ENCODE measurements at regions not wholly inside any gene's neighbourhood (a gene's known extent, or its start where the extent isn't known, plus 50 kb on each side); places are given as distances from the start of the nearest gene placed in this dataset.

DNA sequence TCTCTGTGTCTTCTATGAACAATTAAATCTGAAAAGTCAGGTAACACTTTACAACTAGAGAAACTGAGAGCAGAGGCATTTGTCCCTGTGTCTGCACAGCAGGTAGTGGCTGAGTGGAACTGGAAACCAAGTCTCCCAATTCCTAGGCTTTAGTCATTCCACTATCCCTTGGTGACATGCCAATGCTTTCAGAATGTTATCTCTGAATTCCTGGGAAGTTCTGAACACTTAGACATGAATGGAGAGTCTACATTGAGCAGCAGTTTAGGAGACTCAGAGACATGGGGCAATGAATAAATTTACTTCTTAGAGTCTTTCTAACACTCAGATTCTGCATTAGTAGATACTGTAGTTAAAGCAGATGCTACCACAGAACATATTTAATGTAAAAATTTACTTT, 94.8 kb upstream of the APC start:
- TF ChIP-seq, protein P1, sequence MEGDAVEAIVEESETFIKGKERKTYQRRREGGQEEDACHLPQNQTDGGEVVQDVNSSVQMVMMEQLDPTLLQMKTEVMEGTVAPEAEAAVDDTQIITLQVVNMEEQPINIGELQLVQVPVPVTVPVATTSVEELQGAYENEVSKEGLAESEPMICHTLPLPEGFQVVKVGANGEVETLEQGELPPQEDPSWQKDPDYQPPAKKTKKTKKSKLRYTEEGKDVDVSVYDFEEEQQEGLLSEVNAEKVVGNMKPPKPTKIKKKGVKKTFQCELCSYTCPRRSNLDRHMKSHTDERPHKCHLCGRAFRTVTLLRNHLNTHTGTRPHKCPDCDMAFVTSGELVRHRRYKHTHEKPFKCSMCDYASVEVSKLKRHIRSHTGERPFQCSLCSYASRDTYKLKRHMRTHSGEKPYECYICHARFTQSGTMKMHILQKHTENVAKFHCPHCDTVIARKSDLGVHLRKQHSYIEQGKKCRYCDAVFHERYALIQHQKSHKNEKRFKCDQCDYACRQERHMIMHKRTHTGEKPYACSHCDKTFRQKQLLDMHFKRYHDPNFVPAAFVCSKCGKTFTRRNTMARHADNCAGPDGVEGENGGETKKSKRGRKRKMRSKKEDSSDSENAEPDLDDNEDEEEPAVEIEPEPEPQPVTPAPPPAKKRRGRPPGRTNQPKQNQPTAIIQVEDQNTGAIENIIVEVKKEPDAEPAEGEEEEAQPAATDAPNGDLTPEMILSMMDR (IDR thresholded peaks at IDR 0.05), result no peak

DNA sequence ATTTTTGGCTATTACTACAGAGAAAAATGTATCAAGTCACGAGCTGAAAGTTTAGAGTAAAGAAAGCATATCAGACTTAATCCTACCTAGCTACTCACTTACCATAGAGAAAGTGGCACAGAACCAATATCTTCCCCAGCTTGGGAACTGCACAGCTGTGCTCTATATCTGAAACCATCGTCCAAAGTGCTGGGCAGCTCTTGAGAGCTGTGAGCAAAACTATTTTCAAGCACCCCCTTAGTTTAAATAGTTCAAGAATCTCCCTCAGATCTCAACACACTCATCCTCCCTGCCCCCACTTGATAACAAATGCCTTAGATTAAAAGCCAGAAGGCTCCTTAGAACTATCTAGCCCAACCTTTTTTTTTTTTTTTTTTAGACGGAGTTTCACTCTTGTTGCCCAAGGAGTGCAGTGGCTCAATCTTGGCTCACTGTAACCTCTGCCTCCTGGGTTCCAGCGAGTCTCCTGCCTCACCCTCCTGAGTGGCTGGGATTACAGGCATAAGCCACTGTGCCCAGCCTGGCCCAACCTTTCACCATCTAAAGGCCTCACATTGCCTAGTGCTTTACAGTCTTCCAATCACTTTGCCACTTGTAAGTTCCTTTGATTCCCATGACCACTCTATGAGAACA, 94.2 kb upstream of the APC start:
- Mint-ChIP-seq H3K4me1 (ENCODE audit: low read depth) (no peaks in the 10 kb centered on the region), H3K9me3 (no peaks in the 10 kb centered on the region), H3K27me3 (no peaks in the 10 kb centered on the region), H3K27ac (no peak overlapping the region), H3K36me3 (ENCODE audit: low read depth) (no peaks in the 10 kb centered on the region), H3K4me3 (no peak overlapping the region)
- intact Hi-C loops (cut with micrococcal nuclease), result no loop called here
- CTCF ChIA-PET, result interaction anchor here (1.4 kb wide), 1 partner anchor 92 kb away, joined by 6 read pairs; no protein-coding TSS in a partner anchor
- no peak for ATAC-seq
- no peak for DNase-seq
- TF ChIP-seq, protein P1 (IDR thresholded peaks at IDR 0.05), result no peak
- POLR2A ChIA-PET, result no interaction called here

More for the DNA sequence above, 94.8 kb upstream of the APC start:
- POLR2A ChIA-PET, result no interaction called here
- CTCF ChIA-PET, result no interaction called here
- Mint-ChIP-seq H3K4me3 (no peak overlapping the region), H3K36me3 (ENCODE audit: low read depth) (no peaks in the 10 kb centered on the region), H3K4me1 (ENCODE audit: low read depth) (no peaks in the 10 kb centered on the region), H3K9me3 (no peaks in the 10 kb centered on the region), H3K27me3 (no peaks in the 10 kb centered on the region), H3K27ac (no peak overlapping the region)
- ATAC-seq, result no peak
- intact Hi-C loops (cut with micrococcal nuclease), result no loop called here
- no peak for DNase-seq

DNA sequence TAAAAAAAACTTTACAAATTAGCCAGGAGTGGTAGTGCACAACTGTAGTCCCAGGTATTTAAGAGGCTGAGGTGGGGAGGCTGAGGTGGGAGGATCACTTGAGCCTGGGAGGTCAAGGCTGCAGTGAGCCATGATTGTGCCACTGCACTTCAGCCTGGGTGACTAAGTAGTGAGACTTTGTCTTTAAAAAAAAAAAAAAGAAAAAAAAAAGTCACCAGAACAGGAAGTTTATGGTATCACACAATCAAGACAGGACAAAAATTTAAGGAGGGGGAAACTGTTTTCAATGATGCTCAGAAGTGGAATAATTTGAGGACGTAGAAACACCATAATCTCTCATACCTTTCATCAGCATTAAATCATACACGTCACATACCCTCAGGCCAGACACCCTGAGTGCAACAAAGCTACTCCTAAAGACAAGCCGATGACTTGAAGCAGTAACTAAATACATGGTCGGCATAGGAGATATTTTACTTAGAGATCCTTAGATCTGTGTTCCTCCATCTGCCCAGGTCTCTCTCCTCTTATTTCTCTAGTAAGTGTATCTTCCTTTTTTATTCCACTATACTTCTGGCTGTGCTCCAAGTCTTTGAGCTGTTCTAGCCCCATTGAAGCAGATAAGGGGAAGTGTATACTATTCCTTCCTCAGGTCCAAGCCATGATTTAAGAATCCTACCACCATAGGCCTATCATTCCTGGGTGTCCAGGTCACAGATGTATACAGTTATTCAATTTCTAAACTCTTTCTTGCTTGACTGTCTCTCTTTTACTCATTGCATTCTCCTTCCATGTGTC, 91.3 kb upstream of the APC start:
- CTCF ChIA-PET, result no interaction called here
- Mint-ChIP-seq H3K9me3 (no peaks in the 10 kb centered on the region), H3K4me3 (no peak overlapping the region), H3K4me1 (ENCODE audit: low read depth) (no peaks in the 10 kb centered on the region), H3K36me3 (ENCODE audit: low read depth) (no peaks in the 10 kb centered on the region), H3K27me3 (peaks cover 3% of the 10 kb centered on the region), H3K27ac (no peak overlapping the region)
- POLR2A ChIA-PET, result no interaction called here
- intact Hi-C loops (cut with micrococcal nuclease), result no loop called here
- ATAC-seq (no peak), DNase-seq (no peak)
- TF ChIP-seq, protein P1 (IDR thresholded peaks at IDR 0.05), result no peak

DNA sequence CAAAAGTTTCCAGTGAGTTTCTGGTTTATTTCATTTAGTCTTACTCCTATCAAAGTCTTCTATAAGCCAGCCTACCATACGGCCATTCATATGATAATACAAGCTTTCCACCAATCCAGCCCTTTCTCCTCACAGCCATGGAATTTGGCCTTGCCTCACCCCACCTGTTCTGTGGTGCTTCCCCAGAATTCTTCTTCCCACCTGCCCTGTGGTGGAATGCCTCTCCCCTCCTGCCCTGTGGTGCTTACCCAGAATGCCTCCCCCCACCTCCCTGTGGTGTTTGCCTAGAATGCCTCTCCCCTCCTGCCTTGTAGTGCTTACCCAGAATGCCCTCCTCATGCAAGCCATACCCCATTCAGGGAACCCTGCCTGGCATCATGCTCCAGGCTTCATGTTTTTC, 90.3 kb upstream of the APC start:
- intact Hi-C loops (cut with micrococcal nuclease), result no loop called here
- ATAC-seq, result no peak
- Mint-ChIP-seq H3K27ac (no peak overlapping the region), H3K4me3 (no peak overlapping the region), H3K27me3 (peaks cover 5% of the 10 kb centered on the region), H3K36me3 (ENCODE audit: low read depth) (no peaks in the 10 kb centered on the region), H3K9me3 (no peaks in the 10 kb centered on the region), H3K4me1 (ENCODE audit: low read depth) (no peaks in the 10 kb centered on the region)
- TF ChIP-seq, protein P1 (IDR thresholded peaks at IDR 0.05), result no peak
- CTCF ChIA-PET, result no interaction called here
- no peak for DNase-seq
- POLR2A ChIA-PET, result no interaction called here

DNA sequence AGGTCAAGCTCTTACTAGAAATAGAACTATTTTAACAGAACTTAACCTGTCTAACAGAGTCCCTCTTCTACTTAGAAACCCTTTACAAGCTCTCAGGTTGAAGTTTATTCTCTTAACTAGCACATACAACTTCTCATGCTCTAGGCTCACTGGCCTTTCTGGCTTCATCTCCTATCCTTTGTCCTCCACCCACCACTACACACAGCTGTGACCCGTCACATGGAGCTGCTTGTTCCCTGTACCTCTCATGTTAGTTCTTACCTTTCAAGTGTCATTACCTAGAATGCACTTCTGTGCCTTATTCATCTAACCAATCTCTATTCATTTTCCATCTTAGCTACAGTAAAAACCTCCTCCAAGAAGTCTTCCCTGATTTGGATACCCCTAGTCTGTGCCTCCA, 89.4 kb upstream of the APC start:
- TF ChIP-seq, protein P1 (IDR thresholded peaks at IDR 0.05), result no peak
- no peak overlapping the region for H3K4me3 Mint-ChIP-seq
- H3K27ac Mint-ChIP-seq, result no peak overlapping the region

More for the DNA sequence above, 89.4 kb upstream of the APC start:
- intact Hi-C loops (cut with micrococcal nuclease), result no loop called here
- no peak for DNase-seq
- ChIA-PET CTCF (interaction anchor here (1.0 kb wide), 1 partner anchor 348 kb away, joined by 4 read pairs; no protein-coding TSS in a partner anchor), POLR2A (no interaction called here)
- peaks cover 5% of the 10 kb centered on the region for H3K27me3 Mint-ChIP-seq
- H3K9me3 Mint-ChIP-seq, result no peaks in the 10 kb centered on the region
- no peaks in the 10 kb centered on the region for H3K36me3 Mint-ChIP-seq (ENCODE audit: low read depth)
- no peaks in the 10 kb centered on the region for H3K4me1 Mint-ChIP-seq (ENCODE audit: low read depth)
- no peak for ATAC-seq
